H9 (cell line): ENCODE measurements at regions not wholly inside any gene's neighbourhood (a gene's known extent, or its start where the extent isn't known, plus 50 kb on each side); places are given as distances from the start of the nearest gene placed in this dataset.

ENCODE experiments used
- DNase-seq: peaks from one replicate; pipeline ENCODE4 v3.0.0-alpha.2; 2017
- H2AFZ ChIP-seq: one replicate; pipeline ENCODE4 v1.6.1; 2013; ENCODE audit warnings: mild to moderate bottlenecking, low read length, control low read depth, moderate library complexity
- H2AK5ac ChIP-seq: 2 replicates; pipeline ENCODE4 v1.6.1; 2013; ENCODE audit warnings: low read length, control low read depth, mixed read lengths; ENCODE audit not compliant: insufficient read length
- H2BK120ac ChIP-seq: one replicate; pipeline ENCODE4 v1.6.1; 2013; ENCODE audit warnings: low read depth, mild to moderate bottlenecking, low read length, control low read depth, inconsistent platforms; ENCODE audit not compliant: poor library complexity, severe bottlenecking
- H2BK12ac ChIP-seq: 2 replicates; pipeline ENCODE4 v1.6.1; 2013; ENCODE audit warnings: low read length, control low read depth, mixed read lengths, low read depth; ENCODE audit not compliant: insufficient read length
- H2BK15ac ChIP-seq: 2 replicates; pipeline ENCODE4 v1.6.1; 2013; ENCODE audit warnings: low read depth, low read length, control low read depth
- H2BK20ac ChIP-seq: one replicate; pipeline ENCODE4 v1.6.1; 2013; ENCODE audit warnings: low read depth, mild to moderate bottlenecking, low read length, control low read depth, inconsistent platforms; ENCODE audit not compliant: poor library complexity, severe bottlenecking
- H2BK5ac ChIP-seq: 2 replicates; pipeline ENCODE4 v1.6.1; 2013; ENCODE audit warnings: low read length, control low read depth, mixed read lengths; ENCODE audit not compliant: insufficient read length
- H3K14ac ChIP-seq: 2 replicates; pipeline ENCODE4 v1.6.1; 2013; ENCODE audit warnings: low read length, control low read depth; ENCODE audit not compliant: insufficient read depth
- H3K18ac ChIP-seq: 2 replicates; pipeline ENCODE4 v1.6.1; 2013; ENCODE audit warnings: low read depth, mild to moderate bottlenecking, mixed read lengths, low read length, control low read depth; ENCODE audit not compliant: insufficient read length
- H3K23ac ChIP-seq: 2 replicates; pipeline ENCODE4 v1.6.1; 2013; ENCODE audit warnings: low read length, control low read depth, mixed read lengths, low read depth; ENCODE audit not compliant: insufficient read length
- H3K23me2 ChIP-seq: 2 replicates; pipeline ENCODE4 v1.6.1; 2013; ENCODE audit warnings: low read depth, mild to moderate bottlenecking, mixed read lengths, low read length, control low read depth; ENCODE audit not compliant: insufficient read length, poor library complexity, severe bottlenecking
- H3K27ac ChIP-seq: 2 replicates; pipeline ENCODE4 v1.5.1; 2013; ENCODE audit warnings: low read length, control low read depth, mixed read lengths, low read depth; ENCODE audit not compliant: insufficient read length
- H3K27me3 ChIP-seq: 2 replicates; pipeline ENCODE4 v1.6.1; 2013; ENCODE audit warnings: low read length, control low read depth, inconsistent platforms; ENCODE audit not compliant: insufficient read depth
- H3K4ac ChIP-seq: 2 replicates; pipeline ENCODE4 v1.6.1; 2013; ENCODE audit warnings: low read depth, mild to moderate bottlenecking, control low read depth, inconsistent platforms, low read length, moderate library complexity
- H3K4me1 ChIP-seq: 2 replicates; pipeline ENCODE4 v1.6.1; 2013; ENCODE audit warnings: low read length, control low read depth, inconsistent platforms; ENCODE audit not compliant: insufficient read depth
- H3K4me2 ChIP-seq: 2 replicates; pipeline ENCODE4 v1.6.1; 2013; ENCODE audit warnings: low read length, control low read depth, mixed read lengths; ENCODE audit not compliant: insufficient read length, insufficient read depth
- H3K56ac ChIP-seq: 2 replicates; pipeline ENCODE4 v1.6.1; 2013; ENCODE audit warnings: low read depth, mild to moderate bottlenecking, mixed read lengths, low read length, control low read depth; ENCODE audit not compliant: insufficient read length
- H3K79me1 ChIP-seq: 2 replicates; pipeline ENCODE4 v1.6.1; 2013; ENCODE audit warnings: low read depth, mild to moderate bottlenecking, moderate library complexity, low read length, control low read depth, inconsistent platforms; ENCODE audit not compliant: insufficient read depth, poor library complexity, severe bottlenecking
- H3K79me2 ChIP-seq: 2 replicates; pipeline ENCODE4 v1.6.1; 2013; ENCODE audit warnings: low read length, control low read depth, inconsistent platforms; ENCODE audit not compliant: insufficient read depth
- H3K9ac ChIP-seq: 2 replicates; pipeline ENCODE4 v1.6.1; 2013; ENCODE audit warnings: low read length, control low read depth, mixed read lengths; ENCODE audit not compliant: insufficient read length; ENCODE audit errors: extremely low read depth
- H3K9me3 ChIP-seq: one replicate; pipeline ENCODE4 v1.6.1; 2013; ENCODE audit warnings: low read depth, low read length, inconsistent platforms; ENCODE audit not compliant: control insufficient read depth
- H3T11ph ChIP-seq: one replicate; pipeline ENCODE4 v1.6.1; 2013; ENCODE audit warnings: mild to moderate bottlenecking, low read length, control low read depth, inconsistent platforms
- H4K20me1 ChIP-seq: one replicate; pipeline ENCODE4 v1.6.1; 2013; ENCODE audit not compliant: control insufficient read depth, insufficient read length, insufficient read depth
- H4K5ac ChIP-seq: 2 replicates; pipeline ENCODE4 v1.6.1; 2013; ENCODE audit warnings: low read depth, mild to moderate bottlenecking, mixed read lengths, low read length, control low read depth; ENCODE audit not compliant: insufficient read length
- H4K8ac ChIP-seq: replicated peaks from 2 replicates; pipeline ENCODE4 v1.6.1; 2013; ENCODE audit warnings: low read length, control low read depth, mixed read lengths, low read depth; ENCODE audit not compliant: insufficient read length
- H4K91ac ChIP-seq: 2 replicates; pipeline ENCODE4 v1.6.1; 2013; ENCODE audit warnings: low read depth, mild to moderate bottlenecking, moderate library complexity, mixed read lengths, low read length, control low read depth; ENCODE audit not compliant: insufficient read length
- H3K27ac Mint-ChIP-seq, 3 experiments: 2 replicates in 2 of 3; 3 replicates in 1 of 3; pipeline ENCODE4 v1.8.0; 2020 to 2021; ENCODE audit warnings: mixed read lengths in 3 of 3, mild to moderate bottlenecking in 1 of 3, moderate library complexity in 1 of 3
- H3K27me3 Mint-ChIP-seq: 2 replicates; pipeline ENCODE4 v1.8.0; 2021; ENCODE audit warnings: low read depth, mild to moderate bottlenecking, moderate library complexity, mixed read lengths
- H3K36me3 Mint-ChIP-seq, 3 experiments: 2 replicates in 2 of 3; 3 replicates in 1 of 3; pipeline ENCODE4 v1.8.0; 2020 to 2021; ENCODE audit warnings: low read depth in 3 of 3, mixed read lengths in 3 of 3; ENCODE audit not compliant: insufficient read depth in 1 of 3
- H3K4me1 Mint-ChIP-seq, 2 experiments: 2 replicates each; pipeline ENCODE4 v1.8.0; 2020; ENCODE audit warnings: mixed read lengths in 2 of 2
- H3K4me3 Mint-ChIP-seq, 2 experiments: 2 replicates in 1 of 2; 3 replicates in 1 of 2; pipeline ENCODE4 v1.8.0; 2020 to 2021; ENCODE audit warnings: mild to moderate bottlenecking in 2 of 2, mixed read lengths in 2 of 2, moderate library complexity in 1 of 2
- H3K9me3 Mint-ChIP-seq, 2 experiments: 2 replicates in 1 of 2; 3 replicates in 1 of 2; pipeline ENCODE4 v1.8.0; 2020; ENCODE audit warnings: mild to moderate bottlenecking in 2 of 2, mixed read lengths in 2 of 2, moderate library complexity in 1 of 2
- CTCF ChIP-seq: fragments of 200-600 bp; sonication (generic); conservative IDR thresholded peaks from 3 replicates; pipeline ENCODE4 v1.8.0; 2021; ENCODE audit warnings: antibody characterized with exemption, mild to moderate bottlenecking
- WGBS: extraction: QIAGEN DNeasy Blood & Tissue Kit; methylation state at CpG from one replicate; pipeline ENCODE4 v1.1.7; 2013; ENCODE audit warnings: missing lambda C conversion rate, low lambda C conversion rate, mixed read lengths; ENCODE audit not compliant: insufficient read length; ENCODE audit errors: extremely low coverage; 5-methylcytosine and 5-hydroxymethylcytosine counted together

GRCh38 chr7:145868935-145869334, 247.7 kb upstream of the CNTNAP2 start:
- Mint-ChIP-seq H3K36me3 (peaks cover 0 to 9% (median 0%) of the 10 kb centered on the region in 3 experiments; a peak in 2 of 7 replicates), H3K4me3 (no peak overlapping the region), H3K9me3 (peaks cover 10 to 15% of the 10 kb centered on the region in 2 experiments), H3K4me1 (no peaks in the 10 kb centered on the region), H3K27me3 (no peaks in the 10 kb centered on the region), H3K27ac (no peak overlapping the region)
- Histone ChIP-seq H2BK20ac (no peak overlapping the region), H2BK120ac (no peak overlapping the region), H3K4me2 (no peak overlapping the region), H4K5ac (no peak overlapping the region), H4K91ac (no peak overlapping the region), H3K18ac (no peak overlapping the region), H3K27me3 (no peaks in the 10 kb centered on the region), H2BK12ac (no peak overlapping the region), H4K8ac (no peak overlapping the region), H3K14ac (no peak overlapping the region), H2BK15ac (no peak overlapping the region), H3K9me3 (no peaks in the 10 kb centered on the region), H2AFZ (no peak overlapping the region), H3T11ph (no peak overlapping the region), H3K79me1 (no peaks in the 10 kb centered on the region), H3K56ac (no peak overlapping the region), H2AK5ac (no peak overlapping the region), H3K79me2 (no peaks in the 10 kb centered on the region), H3K4me1 (no peaks in the 10 kb centered on the region), H3K23ac (no peak overlapping the region), H4K20me1 (no peaks in the 10 kb centered on the region), H3K9ac (no peak overlapping the region), H3K23me2 (no peaks in the 10 kb centered on the region), H3K27ac (no peak overlapping the region), H3K4ac (no peak overlapping the region), H2BK5ac (no peak overlapping the region)
- no peak for DNase-seq
- no CpG with 5 or more reads among the region's 2 CpGs for WGBS
- no peak for TF ChIP-seq CTCF
